OCI-LY1 (cell line): ENCODE measurements at regions not wholly inside any gene's neighbourhood (a gene's known extent, or its start where the extent isn't known, plus 50 kb on each side); places are given as distances from the start of the nearest gene placed in this dataset.

Source experiments
- H2AFZ ChIP-seq: fragments of 200-600 bp; sonication (generic), shearing (Covaris generic); 2 replicates; pipeline ENCODE4 v1.6.0; 2014; ENCODE audit warnings: antibody characterized with exemption, mild to moderate bottlenecking, low read length
- H3F3A ChIP-seq: fragments of 200-600 bp; sonication (generic), shearing (Covaris generic); 2 replicates; pipeline ENCODE4 v1.6.0; 2014; ENCODE audit warnings: mild to moderate bottlenecking, antibody characterized with exemption, low read length, moderate library complexity; ENCODE audit not compliant: insufficient read depth
- H3K27ac ChIP-seq: fragments of 200-600 bp; sonication (generic); 2 replicates; pipeline ENCODE4 v1.5.1; 2014; ENCODE audit warnings: low read length, mixed run types, mild to moderate bottlenecking, low read depth; ENCODE audit not compliant: poor library complexity, severe bottlenecking
- H3K27me3 ChIP-seq: fragments of 200-600 bp; sonication (generic); 2 replicates; pipeline ENCODE4 v1.6.0; 2014; ENCODE audit warnings: antibody characterized with exemption, mild to moderate bottlenecking, low read length, moderate library complexity; ENCODE audit not compliant: insufficient read depth
- H3K36me3 ChIP-seq: fragments of 200-600 bp; sonication (generic); 2 replicates; pipeline ENCODE4 v1.6.1; 2014; ENCODE audit warnings: mild to moderate bottlenecking, antibody characterized with exemption, low read length, moderate library complexity, mixed read lengths; ENCODE audit not compliant: insufficient read depth
- H3K4me1 ChIP-seq: fragments of 200-600 bp; sonication (generic); 2 replicates; pipeline ENCODE4 v1.5.1; 2014; ENCODE audit warnings: mild to moderate bottlenecking, low read length, moderate library complexity; ENCODE audit not compliant: insufficient read depth, severe bottlenecking
- H3K4me2 ChIP-seq: fragments of 200-600 bp; sonication (generic), shearing (Covaris generic); 2 replicates; pipeline ENCODE4 v1.6.1; 2014; ENCODE audit warnings: low read length
- H3K4me3 ChIP-seq: fragments of 200-600 bp; sonication (generic); 2 replicates; pipeline ENCODE4 v1.5.1; 2014; ENCODE audit warnings: low read length, low read depth, mild to moderate bottlenecking, mixed read lengths; ENCODE audit not compliant: poor library complexity, severe bottlenecking
- H3K79me2 ChIP-seq: fragments of 200-600 bp; shearing (Covaris generic); 2 replicates; pipeline ENCODE4 v1.6.1; 2016; ENCODE audit warnings: mixed run types, low read length, mixed read lengths; ENCODE audit not compliant: insufficient read depth
- H3K9ac ChIP-seq: fragments of 200-600 bp; sonication (generic), shearing (Covaris generic); 2 replicates; pipeline ENCODE4 v1.6.1; 2014; ENCODE audit warnings: mild to moderate bottlenecking, low read length, mixed read lengths
- H3K9me2 ChIP-seq: fragments of 200-600 bp; sonication (generic), shearing (Covaris generic); 2 replicates; pipeline ENCODE4 v1.6.1; 2014; ENCODE audit warnings: low read depth, mild to moderate bottlenecking, low read length, mixed read lengths
- H3K9me3 ChIP-seq: fragments of 200-600 bp; shearing (Covaris generic); 2 replicates; pipeline ENCODE4 v1.6.1; 2014; ENCODE audit warnings: low read length, mixed read lengths
- H4K20me1 ChIP-seq: fragments of 200-600 bp; sonication (generic), shearing (Covaris generic); 2 replicates; pipeline ENCODE4 v1.6.0; 2016; ENCODE audit warnings: mild to moderate bottlenecking, low read length; ENCODE audit not compliant: insufficient read depth
- CTCF ChIP-seq: fragments of 200-600 bp; sonication (generic), shearing (Covaris generic); IDR thresholded peaks from 2 replicates; pipeline ENCODE4 v1.5.1; 2017; ENCODE audit warnings: mild to moderate bottlenecking, antibody characterized with exemption, low read length, moderate library complexity, mixed read lengths
- EZH2 ChIP-seq: fragments of 200-600 bp; sonication (generic), shearing (Covaris generic); IDR thresholded peaks from 2 replicates; pipeline ENCODE4 v1.8.0; 2017; ENCODE audit warnings: borderline replicate concordance, mixed run types, mild to moderate bottlenecking, antibody characterized with exemption, low read length, moderate library complexity, mixed read lengths

- Histone ChIP-seq H3F3A (no peaks in the 10 kb centered on the region), H3K9ac (no peak overlapping the region), H3K4me2 (no peak overlapping the region), H4K20me1 (no peaks in the 10 kb centered on the region), H3K4me1 (no peaks in the 10 kb centered on the region), H3K79me2 (no peaks in the 10 kb centered on the region), H3K9me2 (no peaks in the 10 kb centered on the region), H3K4me3 (no peak overlapping the region), H3K27me3 (no peaks in the 10 kb centered on the region), H2AFZ (no peak overlapping the region), H3K27ac (no peak overlapping the region), H3K9me3 (no peaks in the 10 kb centered on the region), H3K36me3 (no peaks in the 10 kb centered on the region)
- no peak for TF ChIP-seq CTCF
- TF ChIP-seq EZH2, result no peak
Observed at GRCh38 chr1:60679524-60680375, 402.6 kb upstream of the NFIA start.

DNA sequence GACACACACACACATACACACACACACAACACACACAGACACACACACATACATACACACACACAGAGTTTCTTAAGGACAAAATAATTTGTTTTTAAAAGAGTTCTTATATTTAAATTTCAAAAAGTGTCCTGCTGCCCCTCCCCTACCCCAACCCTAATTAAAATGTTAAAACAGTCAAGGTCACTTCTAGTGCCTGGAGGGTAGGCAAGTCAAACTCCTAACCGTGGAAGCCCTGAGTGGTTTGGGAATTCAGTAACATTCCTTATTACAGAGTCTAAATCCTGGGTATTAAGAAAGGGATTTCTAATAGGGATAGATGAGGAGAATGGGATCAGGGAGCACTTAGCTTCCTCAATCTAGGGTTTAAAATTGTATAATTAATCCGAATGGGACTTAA lies 403.6 kb upstream of the NFIA start:
- Histone ChIP-seq H3K9me3 (no peaks in the 10 kb centered on the region), H3F3A (no peaks in the 10 kb centered on the region), H3K36me3 (no peaks in the 10 kb centered on the region), H3K27me3 (no peaks in the 10 kb centered on the region), H3K27ac (no peak overlapping the region), H3K4me3 (no peak overlapping the region), H2AFZ (no peak overlapping the region), H3K4me1 (no peaks in the 10 kb centered on the region), H4K20me1 (no peaks in the 10 kb centered on the region), H3K4me2 (no peak overlapping the region), H3K79me2 (no peaks in the 10 kb centered on the region), H3K9ac (no peak overlapping the region), H3K9me2 (no peaks in the 10 kb centered on the region)
- TF ChIP-seq EZH2 (no peak), CTCF (no peak)

- no peaks in the 10 kb centered on the region for H3K9me3 ChIP-seq
- no peak overlapping the region for H3K9ac ChIP-seq
- H3K79me2 ChIP-seq, result no peaks in the 10 kb centered on the region
- no peaks in the 10 kb centered on the region for H4K20me1 ChIP-seq
- H3K4me1 ChIP-seq, result no peaks in the 10 kb centered on the region
- TF ChIP-seq CTCF (no peak), EZH2 (no peak)
- H3K9me2 ChIP-seq, result no peaks in the 10 kb centered on the region
- H3K27me3 ChIP-seq, result no peaks in the 10 kb centered on the region
- no peak overlapping the region for H3K4me2 ChIP-seq
- H2AFZ ChIP-seq, result no peak overlapping the region
- H3F3A ChIP-seq, result no peaks in the 10 kb centered on the region
- H3K4me3 ChIP-seq, result no peak overlapping the region
- no peak overlapping the region for H3K27ac ChIP-seq
- no peaks in the 10 kb centered on the region for H3K36me3 ChIP-seq
Observed at GRCh38 chr1:60678391-60678790, 404.0 kb upstream of the NFIA start.
